ENCODE measurements at regions not wholly inside any gene's neighbourhood (a gene's known extent, or its start where the extent isn't known, plus 50 kb on each side); places are given as distances from the start of the nearest gene placed in this dataset.

- no peak for DNase-seq (ENCODE audit: low read depth in 2 of 2)
Measured at GRCh38 chrX:69365349-69365748, 138.8 kb upstream of the NALF2 start.

GRCh38 chrX:69362856-69363255, 141.3 kb upstream of the NALF2 start:
- DNase-seq (ENCODE audit: low read depth in 2 of 2): no peak

GRCh38 chrX:69362354-69362753, 141.8 kb upstream of the NALF2 start:
- no peak for DNase-seq (ENCODE audit: low read depth in 2 of 2)

GRCh38 chrX:69361311-69361845, 142.7 kb upstream of the NALF2 start:
- no peak for DNase-seq (ENCODE audit: low read depth in 2 of 2)

GRCh38 chrX:69357317-69357716, 146.8 kb upstream of the NALF2 start:
- no peak for DNase-seq (ENCODE audit: low read depth in 2 of 2)

GRCh38 chrX:69324851-69325250, 159.6 kb upstream of the PJA1 start:
- DNase-seq (ENCODE audit: low read depth in 2 of 2): no peak

GRCh38 chrX:69323786-69324720, 158.8 kb upstream of the PJA1 start:
- DNase-seq (ENCODE audit: low read depth in 2 of 2): no peak

GRCh38 chrX:69321789-69322188, 156.5 kb upstream of the PJA1 start:
- DNase-seq (ENCODE audit: low read depth in 2 of 2): no peak

GRCh38 chrX:69321006-69321655, 155.9 kb upstream of the PJA1 start:
- no peak for DNase-seq (ENCODE audit: low read depth in 2 of 2)

GRCh38 chrX:69320116-69320515, 154.9 kb upstream of the PJA1 start:
- DNase-seq (ENCODE audit: low read depth in 2 of 2): no peak

- no peak for DNase-seq (ENCODE audit: low read depth in 2 of 2)
Measured at GRCh38 chrX:69319376-69319775, 154.1 kb upstream of the PJA1 start.

GRCh38 chrX:69318651-69319340, 153.5 kb upstream of the PJA1 start:
- DNase-seq (ENCODE audit: low read depth in 2 of 2): no peak

- no peak for DNase-seq (ENCODE audit: low read depth in 2 of 2)
Measured at GRCh38 chrX:69317721-69318120, 152.5 kb upstream of the PJA1 start.

- DNase-seq (ENCODE audit: low read depth in 2 of 2): no peak
Measured at GRCh38 chrX:69314436-69315348, 149.4 kb upstream of the PJA1 start.

- DNase-seq (ENCODE audit: low read depth in 2 of 2): no peak
Measured at GRCh38 chrX:69313617-69314290, 148.5 kb upstream of the PJA1 start.

- no peak for DNase-seq (ENCODE audit: low read depth in 2 of 2)
Measured at GRCh38 chrX:69311936-69312670, 146.8 kb upstream of the PJA1 start.

- DNase-seq (ENCODE audit: low read depth in 2 of 2): no peak
Measured at GRCh38 chrX:69309074-69309792, 144.0 kb upstream of the PJA1 start.

- no peak for DNase-seq (ENCODE audit: low read depth in 2 of 2)
Measured at GRCh38 chrX:69307756-69308155, 142.5 kb upstream of the PJA1 start.

- no peak for DNase-seq (ENCODE audit: low read depth in 2 of 2)
Measured at GRCh38 chrX:69307029-69307428, 141.8 kb upstream of the PJA1 start.
